GM21367 (cell line): ENCODE measurements at regions not wholly inside any gene's neighbourhood (a gene's known extent, or its start where the extent isn't known, plus 50 kb on each side); places are given as distances from the start of the nearest gene placed in this dataset.

Experiments used
- ATAC-seq: cut with Tn5 transposase; IDR thresholded peaks from one replicate; pipeline ENCODE4 v1.9.1; 2021; ENCODE audit not compliant: unreplicated experiment

- ATAC-seq, result no peak
Measured at GRCh38 chr4:26133840-26134239, 187.0 kb upstream of the RBPJ start.

- ATAC-seq, result no peak
Measured at GRCh38 chr4:26135331-26135730, 185.5 kb upstream of the RBPJ start.

GRCh38 chr4:26136615-26137014 lies 184.2 kb upstream of the RBPJ start:
- no peak for ATAC-seq

- ATAC-seq, result no peak
Measured at GRCh38 chr4:26137288-26137687, 183.5 kb upstream of the RBPJ start.

GRCh38 chr4:26139310-26139924 lies 181.4 kb upstream of the RBPJ start:
- ATAC-seq, result no peak

GRCh38 chr4:26140150-26140898 lies 180.5 kb upstream of the RBPJ start:
- no peak for ATAC-seq

DNA sequence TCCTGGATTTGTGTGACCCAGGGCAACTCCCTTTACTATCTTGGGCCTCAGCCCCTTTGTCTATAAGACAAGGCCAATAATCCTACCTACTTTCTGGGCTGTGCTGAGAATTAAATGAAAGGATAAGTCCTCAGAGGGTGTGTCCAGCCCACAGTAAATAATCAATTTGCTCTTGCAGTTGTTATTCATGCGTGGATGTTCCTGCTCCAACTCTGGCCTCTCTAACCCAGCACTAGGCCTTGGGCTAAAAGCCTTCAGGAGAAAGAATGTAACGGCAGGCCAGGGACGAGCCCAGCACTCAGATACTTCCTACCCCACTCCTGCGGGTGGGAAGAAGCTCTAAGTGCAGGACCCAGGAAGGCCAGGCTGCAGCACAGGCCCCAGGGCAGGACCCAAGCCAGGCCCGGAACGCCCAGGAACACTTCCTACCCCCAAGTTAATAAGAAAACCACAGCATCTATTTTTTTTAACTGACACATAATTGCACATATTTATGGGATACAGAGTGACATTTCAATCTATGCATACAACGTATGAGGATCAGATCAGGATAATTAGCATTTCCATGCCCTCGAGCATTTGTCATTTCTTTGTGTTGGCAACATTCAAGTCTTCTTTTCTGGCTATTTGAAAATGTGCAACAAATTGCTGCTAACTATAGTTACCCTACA lies 179.6 kb upstream of the RBPJ start:
- no peak for ATAC-seq

DNA sequence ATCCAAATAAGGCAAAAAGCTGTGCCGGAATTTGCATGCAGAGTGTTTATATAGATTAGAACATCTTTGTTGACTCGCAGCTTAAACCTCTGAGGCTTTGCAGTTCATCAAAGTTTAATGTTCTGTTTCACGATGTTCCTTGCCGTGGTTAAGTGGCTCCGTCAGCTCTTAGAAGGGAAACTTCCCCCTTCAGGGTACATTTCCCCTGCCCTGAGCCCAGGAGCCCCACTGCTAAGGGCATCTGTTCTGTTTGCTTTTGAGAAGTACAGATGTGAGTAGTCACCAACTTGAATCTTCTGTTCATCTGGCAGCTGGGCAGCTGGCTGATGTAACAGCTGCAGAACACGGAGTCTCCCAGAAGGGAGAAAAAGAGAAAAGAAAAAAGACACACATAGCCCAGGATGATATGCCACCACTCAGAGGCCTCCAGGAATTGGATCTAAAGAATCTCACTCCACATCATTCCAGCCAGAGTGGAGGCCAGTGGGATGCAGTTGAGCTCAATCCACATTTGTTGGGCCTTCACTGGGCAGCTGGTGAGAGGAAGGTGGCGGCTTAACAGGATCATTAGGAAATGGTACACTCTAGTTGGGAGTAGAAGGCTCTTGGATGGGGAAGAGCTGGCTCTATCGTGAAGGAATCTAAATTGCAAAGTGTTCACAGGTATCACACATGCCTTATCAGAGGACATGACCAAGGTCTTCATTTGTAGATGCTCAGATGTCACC lies 178.7 kb upstream of the RBPJ start:
- peak; percentile 53 for ATAC-seq

- ATAC-seq, result no peak
Measured at GRCh38 chr4:26144526-26145155, 176.2 kb upstream of the RBPJ start.

DNA sequence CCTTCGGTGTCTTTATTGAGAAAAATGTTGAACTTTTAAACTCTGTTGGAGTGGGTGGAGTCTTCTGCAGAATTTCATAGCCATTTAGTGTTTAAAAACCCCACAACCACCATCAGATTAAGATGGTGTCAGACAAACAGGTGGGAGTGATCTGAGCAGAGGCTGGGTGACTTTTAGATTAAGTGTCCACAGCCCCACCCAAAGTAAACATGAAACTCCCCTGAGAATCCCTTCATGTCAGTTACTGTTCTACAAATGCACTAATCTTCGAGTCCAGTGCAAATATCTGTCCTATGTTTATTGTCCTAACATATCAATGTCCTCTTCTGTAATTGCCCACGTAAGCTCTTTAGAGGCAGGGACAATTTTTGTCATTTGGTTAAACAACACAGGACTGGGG lies 175.6 kb upstream of the RBPJ start:
- ATAC-seq, result no peak

- ATAC-seq, result no peak
Measured at GRCh38 chr4:26148927-26149326, 171.9 kb upstream of the RBPJ start.

DNA sequence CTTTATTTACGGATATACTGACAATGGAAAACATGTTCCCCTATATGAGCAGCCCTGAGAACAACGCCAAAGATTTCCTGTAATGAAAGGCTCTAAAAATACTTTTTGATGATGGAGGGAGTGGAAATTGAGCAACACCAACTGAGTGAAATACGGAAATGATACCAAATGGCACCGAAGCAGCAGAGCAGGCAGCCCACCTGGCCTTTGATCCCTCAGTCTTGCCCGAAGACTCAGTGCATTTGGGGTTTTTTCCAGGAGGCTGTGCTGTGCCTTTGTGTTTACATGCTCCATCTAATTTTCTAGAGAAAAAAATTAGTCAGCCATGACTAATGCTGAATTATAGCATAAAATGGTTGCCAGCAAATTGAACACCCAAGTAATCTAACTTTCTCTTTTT lies 169.9 kb upstream of the RBPJ start:
- no peak for ATAC-seq

- ATAC-seq, result no peak
Measured at GRCh38 chr4:26151615-26152014, 169.2 kb upstream of the RBPJ start.

GRCh38 chr4:26152056-26152455 lies 168.8 kb upstream of the RBPJ start:
- ATAC-seq, result no peak

GRCh38 chr4:26157541-26157940 lies 163.3 kb upstream of the RBPJ start:
- no peak for ATAC-seq

- ATAC-seq, result no peak
Measured at GRCh38 chr4:26160591-26160990, 160.2 kb upstream of the RBPJ start.

- no peak for ATAC-seq
Measured at GRCh38 chr4:26161030-26161824, 159.6 kb upstream of the RBPJ start.

DNA sequence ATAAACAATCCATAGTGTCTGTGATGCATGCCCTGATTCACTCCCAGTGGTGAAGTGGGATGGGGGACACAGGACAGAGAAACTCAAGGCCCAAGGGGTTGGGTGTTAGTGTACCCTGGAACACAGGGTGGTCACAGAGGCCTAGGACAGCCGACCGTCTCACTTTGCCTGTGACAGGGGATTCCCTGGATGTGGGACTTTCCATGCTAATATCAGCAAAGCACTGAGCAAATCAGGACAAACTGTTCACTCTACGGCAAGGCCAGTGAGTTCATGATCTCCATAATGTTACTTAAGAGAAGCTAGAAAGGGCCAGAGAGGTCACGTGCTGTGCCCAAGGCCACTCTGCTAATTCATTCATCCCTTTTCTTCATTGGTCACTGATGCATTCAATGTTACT lies 158.7 kb upstream of the RBPJ start:
- ATAC-seq, result no peak

DNA sequence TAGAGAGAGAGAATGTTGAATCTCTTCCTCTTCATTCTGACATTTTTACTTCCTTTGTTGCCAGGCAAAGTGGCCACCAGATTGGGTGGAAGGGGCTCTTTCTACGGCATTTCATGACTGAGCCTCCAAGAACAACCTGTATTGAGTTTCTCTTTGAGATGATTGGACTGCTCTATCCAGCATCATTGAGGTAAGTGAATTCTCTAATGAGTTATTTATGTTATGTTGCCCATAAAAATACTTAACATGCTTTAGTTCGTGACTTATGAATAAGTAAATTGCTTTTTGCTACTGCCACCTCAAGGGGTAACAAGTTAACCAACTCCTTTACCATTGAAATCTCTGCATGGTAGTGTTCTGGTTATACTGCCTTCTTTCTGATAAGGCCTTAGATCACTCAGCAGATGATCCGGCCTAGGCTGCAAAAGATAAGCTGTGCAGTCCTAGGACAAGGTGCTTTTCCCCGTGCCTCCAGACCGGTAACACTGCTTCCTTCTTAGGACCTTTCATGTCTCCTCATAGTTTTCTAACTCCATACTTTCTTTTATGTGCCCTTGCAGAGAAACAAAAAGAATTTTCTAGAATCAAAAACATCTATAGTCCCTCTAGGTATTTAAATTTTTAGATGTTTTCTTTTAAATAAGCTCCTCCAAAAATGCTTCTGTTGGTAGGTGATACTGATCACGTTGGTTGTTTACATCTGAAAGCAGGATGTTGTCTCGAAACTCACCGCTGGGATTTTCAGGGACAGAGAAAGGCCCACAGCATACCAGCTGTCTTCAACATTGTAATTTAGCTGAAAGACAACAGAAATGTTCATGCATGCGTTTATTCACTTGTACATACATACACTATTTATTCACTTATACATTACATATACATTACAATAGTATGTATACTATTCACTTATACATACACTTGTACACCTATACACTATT lies 157.1 kb upstream of the RBPJ start:
- no peak for ATAC-seq
